ENCODE measurements at regions not wholly inside any gene's neighbourhood (a gene's known extent, or its start where the extent isn't known, plus 50 kb on each side); places are given as distances from the start of the nearest gene placed in this dataset.

DNA sequence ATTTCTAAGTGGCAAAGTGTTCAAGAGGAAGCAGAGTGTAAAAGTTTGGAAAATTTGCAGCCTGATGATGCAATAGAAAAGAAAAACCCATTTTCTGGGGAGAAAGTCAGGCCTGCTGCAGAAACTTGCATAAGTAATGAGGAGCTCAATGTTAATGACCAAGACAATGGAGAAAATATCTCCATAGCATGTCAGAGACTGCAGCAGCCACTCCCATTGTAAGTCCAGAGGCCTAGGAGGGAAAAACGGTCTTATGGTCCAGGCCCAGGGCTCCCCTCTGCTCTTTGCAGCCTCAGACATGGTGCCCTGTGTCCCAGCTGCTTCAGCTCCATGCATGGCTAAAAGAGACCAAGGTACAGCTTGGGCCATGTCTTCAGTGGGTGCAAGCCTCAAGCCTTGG is 96.6 kb upstream of the GMNC start:
- TF ChIP-seq CTCF (IDR thresholded peaks at IDR 0.05; ENCODE audit: low read depth, low read length) (no peak), POLR2A (IDR thresholded peaks at IDR 0.05; ENCODE audit: extremely low read depth, insufficient read length) (no peak), MAX (IDR thresholded peaks at IDR 0.05; ENCODE audit: low read depth, low read length) (no peak)
